GM03348 (cell line): ENCODE measurements at regions not wholly inside any gene's neighbourhood (a gene's known extent, or its start where the extent isn't known, plus 50 kb on each side); places are given as distances from the start of the nearest gene placed in this dataset.
"Not testable (repeated sequence)": the region's sequence is repeated elsewhere in the genome, so short reads cannot be mapped to it uniquely, and the experiment has no call there.

Source experiments
- DNase-seq: peaks from one replicate; pipeline ENCODE4 v3.0.0; 2012; ENCODE audit warnings: low spot score

DNA sequence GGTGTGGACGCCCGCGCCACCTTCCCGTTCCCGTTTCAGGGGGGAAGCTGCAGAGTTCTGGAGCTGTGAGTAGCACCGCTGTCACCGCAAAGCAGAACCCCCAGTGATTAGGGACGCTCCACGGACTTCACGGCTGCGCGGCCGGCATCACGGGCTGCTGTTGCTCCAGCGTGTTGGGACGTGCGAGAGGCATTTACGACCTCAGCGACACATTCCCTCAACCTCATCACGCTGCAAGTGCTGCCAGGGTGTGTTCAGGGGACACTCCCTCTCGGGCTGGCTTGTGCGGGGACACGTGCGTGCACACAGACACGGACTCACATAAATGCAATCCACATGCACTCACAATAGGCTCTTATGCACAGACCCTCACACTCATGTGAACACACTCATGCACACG, 187.9 kb downstream of the NPIPB11 start:
- not testable (repeated sequence) for DNase-seq

GRCh38 chr16:29218171-29218570, 188.3 kb downstream of the NPIPB11 start:
- DNase-seq: not testable (repeated sequence)

DNA sequence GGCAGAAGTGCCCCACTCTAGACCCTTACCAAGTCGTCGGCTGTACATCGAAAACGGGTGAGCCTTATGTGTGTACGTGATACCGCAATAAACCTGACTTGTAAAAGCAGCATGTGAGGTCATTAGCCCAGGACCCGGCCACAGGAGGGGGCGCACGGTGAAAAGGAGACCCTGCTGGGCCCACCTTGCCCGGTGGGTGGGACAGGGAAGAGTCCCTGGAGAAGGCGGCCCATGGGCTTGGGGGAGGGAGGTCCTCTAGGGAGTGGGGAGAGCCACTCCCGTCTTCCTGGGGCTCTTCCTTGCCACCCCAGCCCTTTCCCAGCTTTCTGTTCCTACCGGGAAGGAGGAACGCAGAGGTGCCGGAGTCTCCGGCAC, 188.8 kb downstream of the NPIPB11 start:
- DNase-seq: not testable (repeated sequence)

- not testable (repeated sequence) for DNase-seq
Observed at GRCh38 chr16:29217104-29217751, 189.3 kb downstream of the NPIPB11 start.

DNA sequence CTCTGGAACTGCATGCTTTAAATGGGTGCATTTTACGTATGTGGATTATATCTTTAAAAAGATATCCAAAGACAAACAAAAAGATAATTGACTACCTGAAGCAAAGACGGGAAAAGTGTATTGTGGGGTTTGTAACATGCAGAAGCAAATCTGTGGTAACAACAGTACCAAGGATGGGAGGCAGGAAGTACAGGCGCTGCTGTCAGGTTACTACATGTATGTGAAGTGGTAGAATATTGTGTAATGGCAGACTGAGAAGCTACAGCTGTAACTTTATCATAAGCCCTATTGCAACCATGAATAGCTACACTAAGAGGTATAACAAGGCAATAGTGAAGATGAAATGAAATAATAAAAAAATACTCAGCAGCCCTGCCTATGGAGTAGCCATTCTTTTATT, 192.7 kb downstream of the NPIPB11 start:
- DNase-seq: not testable (repeated sequence)

DNA sequence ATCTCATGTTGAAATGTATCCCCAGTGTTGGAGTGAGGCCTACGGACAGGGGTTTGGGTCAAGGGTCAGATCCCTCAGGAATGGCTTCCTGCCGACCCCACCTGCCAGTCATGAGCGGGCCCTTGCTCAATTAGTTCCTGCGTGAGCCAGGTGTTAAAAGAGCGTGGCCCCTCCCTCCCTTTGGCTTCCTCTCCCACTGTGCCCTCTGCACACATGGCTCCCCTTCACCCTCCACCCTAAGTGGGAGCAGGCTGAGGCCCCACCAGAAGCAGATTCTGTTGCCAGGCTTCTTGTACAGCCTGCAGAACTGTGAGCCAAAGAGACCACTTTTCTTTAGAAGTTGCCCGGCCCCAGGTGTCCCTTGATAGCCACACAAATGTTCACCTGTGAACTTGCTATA, 193.3 kb downstream of the NPIPB11 start:
- not testable (repeated sequence) for DNase-seq

DNA sequence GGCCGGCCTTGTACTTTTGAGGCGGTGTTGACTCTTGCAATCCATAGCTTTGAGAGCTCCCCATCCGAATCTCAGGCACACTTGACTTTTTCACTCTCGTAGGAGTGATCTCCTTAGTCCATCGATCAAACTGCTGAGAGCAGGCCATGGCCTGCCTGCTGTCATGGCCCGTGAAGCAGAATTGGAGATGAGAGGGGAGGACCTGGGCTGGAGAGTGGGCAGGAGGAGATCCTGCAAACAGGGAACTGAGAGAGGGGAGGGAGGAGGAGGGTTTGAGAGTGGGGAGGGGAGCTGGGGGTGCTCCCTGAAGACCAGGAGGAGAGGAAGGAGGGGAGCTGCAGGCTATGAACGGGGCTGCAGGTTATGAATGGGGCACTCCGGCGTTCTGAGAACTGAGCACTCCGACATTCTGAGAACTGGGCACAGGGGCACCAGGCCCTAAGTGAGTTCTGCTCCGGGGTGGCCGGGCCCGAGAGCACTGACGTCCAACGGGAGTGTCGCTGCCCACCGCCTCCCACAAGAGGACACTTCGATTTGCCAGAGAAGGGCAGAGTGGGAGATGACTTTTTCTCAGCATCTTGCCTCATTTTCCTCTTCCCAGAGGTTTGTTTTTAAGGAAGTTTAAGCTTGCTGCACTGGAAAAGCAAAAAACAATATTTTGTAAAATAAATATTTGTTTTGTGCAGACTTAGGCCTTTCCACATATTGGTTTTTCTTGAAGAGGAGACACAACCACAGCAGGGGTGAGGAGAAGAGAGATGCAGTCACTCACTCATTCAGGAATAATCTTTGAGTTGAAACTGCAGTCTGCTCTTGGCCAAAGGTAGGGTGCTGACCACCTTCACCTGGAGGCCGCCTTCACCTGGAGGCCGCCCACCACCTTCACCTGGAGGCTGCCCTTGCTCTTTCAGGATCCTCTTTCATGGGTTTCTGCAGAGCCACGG, 194.2 kb downstream of the NPIPB11 start:
- DNase-seq: not testable (repeated sequence)

DNA sequence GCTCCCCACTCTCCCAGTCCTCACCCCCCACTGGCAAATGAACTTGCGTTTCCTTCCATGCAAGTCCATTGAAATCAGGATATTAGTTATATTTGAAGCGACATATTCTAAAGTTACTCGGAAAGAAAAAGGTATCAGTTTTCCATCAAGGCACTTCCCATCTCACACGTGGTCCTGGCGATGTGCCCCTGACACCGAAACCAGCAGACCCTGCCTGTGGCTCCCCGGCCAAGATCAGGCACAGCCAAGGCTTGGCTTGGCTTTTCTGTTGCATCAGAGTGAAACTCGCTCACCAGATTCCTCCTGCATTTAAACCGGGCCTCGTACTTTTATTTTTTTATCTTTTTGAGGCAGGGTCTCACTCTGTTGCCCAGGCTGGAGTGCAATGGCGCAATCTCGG, 195.1 kb downstream of the NPIPB11 start:
- not testable (repeated sequence) for DNase-seq

- DNase-seq: not testable (repeated sequence)
Observed at GRCh38 chr16:29210299-29211150, 196.0 kb downstream of the NPIPB11 start.

GRCh38 chr16:29206120-29206519, 200.4 kb downstream of the NPIPB11 start:
- not testable (repeated sequence) for DNase-seq

DNA sequence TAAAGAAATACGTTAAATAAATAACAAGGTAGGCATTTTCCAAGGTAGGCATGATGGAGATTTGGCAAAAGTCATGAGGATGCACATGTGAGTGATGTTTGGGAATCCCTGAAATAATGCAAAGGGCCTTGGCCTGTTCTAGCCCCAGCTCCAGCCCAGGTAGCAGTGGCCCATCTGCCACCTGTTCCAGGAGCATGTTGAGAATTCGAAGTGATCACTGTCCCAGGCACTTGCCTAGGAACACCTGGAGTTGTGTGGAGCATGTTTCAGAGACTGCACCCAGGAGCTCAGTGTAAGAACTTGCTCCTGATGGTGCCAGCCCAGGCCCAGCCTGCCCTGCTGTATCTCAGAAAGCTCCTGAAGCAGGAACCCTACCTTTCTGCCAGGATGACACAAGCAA, 201.4 kb downstream of the NPIPB11 start:
- DNase-seq: not testable (repeated sequence)

DNA sequence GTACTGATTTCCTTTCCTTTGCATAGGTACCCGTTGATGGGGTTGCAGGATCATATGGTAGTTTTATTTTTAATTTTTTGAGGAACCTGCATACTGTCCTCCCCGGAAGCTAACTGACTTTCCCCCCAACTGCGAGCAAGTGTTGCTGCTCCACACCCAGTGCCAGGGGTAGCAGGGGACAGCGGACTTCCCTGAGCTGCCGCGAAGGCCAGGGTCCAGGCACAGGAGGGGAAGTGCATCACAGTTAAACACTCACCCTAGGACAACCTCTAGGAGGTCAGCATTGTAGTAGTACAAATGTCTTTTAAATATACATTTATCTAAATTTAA, 201.7 kb downstream of the NPIPB11 start:
- no peak for DNase-seq

- DNase-seq: not testable (repeated sequence)
Observed at GRCh38 chr16:29203933-29204805, 202.3 kb downstream of the NPIPB11 start.

DNA sequence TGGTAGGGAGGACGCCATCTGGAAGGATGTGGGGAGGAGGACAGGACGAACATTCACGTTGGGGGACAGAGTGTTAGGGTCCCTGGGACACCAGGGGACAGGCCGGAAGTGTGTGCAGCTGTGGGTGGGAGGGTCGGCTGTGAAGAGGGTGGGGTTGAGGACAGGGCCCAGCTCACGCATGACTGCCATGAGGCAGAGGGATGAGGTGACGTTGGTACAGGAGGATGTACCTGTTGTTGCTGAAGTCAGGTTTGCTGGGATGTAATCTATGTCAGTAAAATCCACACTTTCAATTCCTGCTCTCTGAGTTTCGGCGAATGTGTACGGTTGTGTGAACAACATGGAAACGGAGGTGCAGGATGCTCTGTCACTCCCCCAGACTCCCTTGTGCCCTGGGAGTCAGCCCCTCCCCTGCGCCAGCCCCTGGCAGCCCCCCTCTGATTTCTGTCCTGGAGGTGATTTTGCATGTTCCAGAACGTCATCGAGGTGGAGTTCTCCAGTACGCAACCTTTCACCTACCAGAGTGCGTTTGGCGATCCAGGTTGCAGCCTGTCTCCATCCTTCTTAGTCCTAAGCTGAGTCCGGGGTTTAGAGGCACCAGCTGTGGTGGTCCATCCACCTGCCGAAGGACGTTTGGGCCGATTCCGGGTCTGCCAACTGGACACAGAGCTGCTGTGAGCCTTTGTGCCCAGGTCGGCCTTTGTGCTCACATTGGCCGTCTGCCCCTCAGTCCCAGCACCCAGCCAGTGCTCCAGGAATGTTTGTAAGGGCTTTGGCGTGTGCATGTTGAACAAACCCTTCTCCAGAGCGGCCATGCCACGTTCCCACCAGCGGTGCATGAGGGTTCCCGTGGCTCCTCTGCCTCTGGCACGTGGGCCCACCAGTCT, 203.2 kb downstream of the NPIPB11 start:
- not testable (repeated sequence) for DNase-seq

DNA sequence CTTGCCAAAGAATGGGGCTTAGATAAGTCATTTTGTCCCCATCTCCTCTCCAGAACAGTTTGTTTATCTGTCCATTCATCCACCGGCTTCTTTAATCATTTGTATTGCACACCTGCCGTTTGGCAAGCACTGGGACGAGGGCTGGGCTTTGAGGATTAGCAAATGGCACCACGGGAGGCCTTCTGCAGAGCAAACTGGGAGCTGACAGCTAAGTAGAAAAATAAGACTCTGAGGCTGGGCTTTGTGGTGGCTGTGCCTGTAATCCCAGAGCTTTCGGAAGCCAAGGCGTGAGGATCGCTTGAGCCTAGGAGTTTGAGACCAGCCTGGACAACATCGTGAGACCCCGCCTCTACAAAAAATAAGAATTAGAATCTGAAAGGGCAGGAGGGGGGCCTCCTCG, 203.9 kb downstream of the NPIPB11 start:
- DNase-seq: not testable (repeated sequence)

- not testable (repeated sequence) for DNase-seq
Observed at GRCh38 chr16:29202025-29202632, 204.4 kb downstream of the NPIPB11 start.

GRCh38 chr16:29201296-29202024, 205.1 kb downstream of the NPIPB11 start:
- DNase-seq: not testable (repeated sequence)

GRCh38 chr16:29200681-29201080, 205.8 kb downstream of the NPIPB11 start:
- DNase-seq: not testable (repeated sequence)

GRCh38 chr16:29200135-29200601, 206.3 kb downstream of the NPIPB11 start:
- DNase-seq: peak; percentile 42
